OCI-LY7 (cell line): ENCODE measurements at regions not wholly inside any gene's neighbourhood (a gene's known extent, or its start where the extent isn't known, plus 50 kb on each side); places are given as distances from the start of the nearest gene placed in this dataset.

ENCODE experiments used
- EZH2phosphoT487 ChIP-seq: fragments of 200-600 bp; sonication (generic); IDR thresholded peaks from 2 replicates; pipeline ENCODE4 v1.6.1; 2018; ENCODE audit warnings: low read depth, borderline replicate concordance, mild to moderate bottlenecking, mixed run types, antibody characterized with exemption, low read length, moderate library complexity, mixed read lengths
- TF ChIP-seq, protein P1 (sequence below): fragments of 200-600 bp; sonication (generic); conservative IDR thresholded peaks from 2 replicates; pipeline ENCODE4 v1.5.1; 2014; ENCODE audit warnings: mild to moderate bottlenecking, antibody characterized with exemption, low read length, moderate library complexity, mixed read lengths

DNA sequence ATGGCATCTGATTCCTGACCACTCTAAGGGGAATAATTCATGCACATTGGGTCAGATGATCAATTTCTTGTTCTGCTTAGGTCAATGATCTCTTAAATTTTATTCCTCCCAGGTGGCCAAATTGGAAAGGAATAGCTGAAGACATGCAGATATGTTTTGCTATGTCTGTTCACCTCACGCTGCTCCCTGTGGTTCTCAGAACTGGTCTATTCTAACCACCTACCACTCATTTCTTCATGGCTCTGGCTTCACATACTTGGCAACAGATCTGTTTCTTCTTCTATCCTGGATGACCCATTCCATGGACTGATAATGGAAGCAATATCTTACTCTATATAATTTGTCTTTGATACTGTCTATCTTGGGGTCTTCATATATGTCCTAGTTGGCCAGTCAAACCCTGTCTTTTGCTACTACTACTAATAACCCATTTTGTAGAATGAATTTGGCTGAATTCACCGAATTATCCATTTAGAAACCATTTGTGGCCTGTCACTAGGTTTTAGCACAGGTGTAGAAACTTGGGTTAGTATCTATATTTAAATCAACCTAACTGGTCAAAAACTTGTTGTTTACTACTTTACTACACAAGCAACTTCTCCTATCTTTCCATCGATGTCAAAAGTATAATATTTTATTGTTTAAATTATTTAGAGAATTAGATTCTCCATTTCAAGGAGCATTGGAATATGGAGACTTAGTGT, 650.9 kb downstream of the TLE4 start:
- TF ChIP-seq, protein P1, sequence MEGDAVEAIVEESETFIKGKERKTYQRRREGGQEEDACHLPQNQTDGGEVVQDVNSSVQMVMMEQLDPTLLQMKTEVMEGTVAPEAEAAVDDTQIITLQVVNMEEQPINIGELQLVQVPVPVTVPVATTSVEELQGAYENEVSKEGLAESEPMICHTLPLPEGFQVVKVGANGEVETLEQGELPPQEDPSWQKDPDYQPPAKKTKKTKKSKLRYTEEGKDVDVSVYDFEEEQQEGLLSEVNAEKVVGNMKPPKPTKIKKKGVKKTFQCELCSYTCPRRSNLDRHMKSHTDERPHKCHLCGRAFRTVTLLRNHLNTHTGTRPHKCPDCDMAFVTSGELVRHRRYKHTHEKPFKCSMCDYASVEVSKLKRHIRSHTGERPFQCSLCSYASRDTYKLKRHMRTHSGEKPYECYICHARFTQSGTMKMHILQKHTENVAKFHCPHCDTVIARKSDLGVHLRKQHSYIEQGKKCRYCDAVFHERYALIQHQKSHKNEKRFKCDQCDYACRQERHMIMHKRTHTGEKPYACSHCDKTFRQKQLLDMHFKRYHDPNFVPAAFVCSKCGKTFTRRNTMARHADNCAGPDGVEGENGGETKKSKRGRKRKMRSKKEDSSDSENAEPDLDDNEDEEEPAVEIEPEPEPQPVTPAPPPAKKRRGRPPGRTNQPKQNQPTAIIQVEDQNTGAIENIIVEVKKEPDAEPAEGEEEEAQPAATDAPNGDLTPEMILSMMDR: no peak
- TF ChIP-seq EZH2phosphoT487: no peak
